GM12892 (cell line): ENCODE measurements at regions not wholly inside any gene's neighbourhood (a gene's known extent, or its start where the extent isn't known, plus 50 kb on each side); places are given as distances from the start of the nearest gene placed in this dataset.

Source experiments
- DNase-seq: peaks from one replicate; pipeline ENCODE4 v3.0.0; 2011; ENCODE audit not compliant: insufficient read length
- FAIRE-seq: peaks from 2 replicates; lab custom pipeline; 2011; peaks lifted over from hg19 to GRCh38; lab: Jason Lieb, UNC
- POLR2A ChIP-seq: IDR thresholded peaks from 2 replicates; pipeline ENCODE4 v1.6.1; 2011; ENCODE audit warnings: low read depth, low read length, control low read depth
- POLR2AphosphoS5 ChIP-seq: IDR thresholded peaks from 2 replicates; pipeline ENCODE4 v1.6.1; 2011; ENCODE audit warnings: low read depth, low read length, control low read depth
- TAF1 ChIP-seq: IDR thresholded peaks from 2 replicates; pipeline ENCODE4 v1.6.1; 2011; ENCODE audit warnings: low read depth, mild to moderate bottlenecking, control low read depth, low read length, borderline replicate concordance

DNA sequence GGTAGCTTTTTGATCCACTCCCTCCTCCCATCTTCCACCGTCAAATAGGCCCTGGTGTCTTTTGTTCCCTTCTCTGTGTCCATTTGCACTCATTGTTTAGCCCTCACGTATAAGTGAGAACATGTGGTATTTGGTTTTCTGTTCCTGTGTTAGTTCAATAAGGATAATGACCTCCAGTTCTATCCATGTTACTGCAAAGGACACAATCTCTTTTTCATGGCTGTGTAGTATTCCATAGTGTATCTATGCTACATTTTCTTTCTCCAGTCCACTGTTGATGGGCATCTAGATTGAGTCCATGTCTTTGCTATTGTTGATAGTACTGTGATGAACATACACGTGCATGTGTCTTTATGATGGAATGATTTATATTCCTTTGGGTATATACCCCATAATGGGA, 136.0 kb upstream of the USP29 start:
- FAIRE-seq = no peak
- TF ChIP-seq TAF1 (no peak), POLR2A (no peak), POLR2AphosphoS5 (no peak)

DNA sequence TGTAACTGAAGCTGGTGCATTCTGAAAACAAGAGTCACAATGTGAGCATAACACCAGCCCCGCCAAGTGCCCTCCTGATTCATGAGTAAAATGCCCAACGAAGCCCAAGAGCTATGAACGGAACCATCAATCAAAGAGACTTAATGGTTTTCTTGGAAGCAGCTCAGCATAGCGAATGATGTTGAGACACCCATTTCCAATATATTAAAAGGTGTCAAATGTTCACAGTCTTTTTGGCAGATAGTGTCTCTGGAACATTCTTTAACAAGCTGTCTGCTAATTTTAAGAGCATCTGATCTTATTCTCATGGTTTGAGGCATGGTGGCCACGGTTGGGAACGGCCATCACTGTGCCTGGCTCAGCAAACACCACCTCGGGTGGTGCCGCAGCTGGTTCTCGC, 133.4 kb upstream of the USP29 start:
- TF ChIP-seq TAF1 (no peak), POLR2AphosphoS5 (no peak), POLR2A (no peak)
- FAIRE-seq (no peak), DNase-seq (no peak)

More for the DNA sequence above, 136.0 kb upstream of the USP29 start:
- DNase-seq = no peak

DNA sequence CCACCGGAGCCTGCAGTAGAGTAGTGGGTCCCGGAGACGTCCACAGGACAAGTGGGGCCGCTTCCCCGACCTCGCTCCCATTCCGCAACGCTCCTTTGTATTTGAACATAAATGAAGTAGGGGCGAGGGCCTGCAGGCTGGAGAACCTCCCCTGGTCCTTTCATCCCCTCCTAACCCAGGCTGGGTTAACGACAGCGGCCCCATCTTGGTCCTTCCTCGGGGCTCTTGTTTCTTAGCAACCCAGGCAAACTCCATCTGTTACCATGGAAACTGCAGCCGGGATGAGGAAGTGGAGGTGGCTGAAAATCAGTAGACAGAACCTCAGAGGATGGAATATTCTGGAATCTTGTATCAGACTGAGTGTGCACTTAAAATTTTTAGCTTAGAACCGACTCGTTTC, 132.6 kb upstream of the USP29 start:
- FAIRE-seq = no peak
- DNase-seq = no peak
- TF ChIP-seq POLR2AphosphoS5 (no peak), TAF1 (no peak)

DNA sequence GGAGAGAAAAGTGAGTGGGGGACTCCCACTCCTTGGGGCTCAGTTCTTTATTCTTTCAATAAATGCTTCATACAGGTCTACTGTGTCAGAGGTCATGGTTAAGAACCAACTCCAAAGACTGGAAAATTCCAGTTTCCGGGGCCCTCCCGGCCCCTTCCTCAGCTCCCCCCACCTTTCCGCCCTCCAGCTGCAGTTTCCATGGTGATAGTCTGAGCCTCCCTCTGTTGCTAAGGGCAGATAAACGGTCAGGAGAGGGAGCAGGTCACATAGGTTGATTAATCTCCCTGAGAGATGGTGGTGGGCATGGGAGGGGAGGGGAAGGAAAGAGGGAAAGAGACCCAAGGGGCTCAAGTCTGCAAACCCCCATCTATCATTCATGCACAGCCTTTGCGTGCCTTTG, 131.5 kb upstream of the USP29 start:
- no peak for FAIRE-seq

DNA sequence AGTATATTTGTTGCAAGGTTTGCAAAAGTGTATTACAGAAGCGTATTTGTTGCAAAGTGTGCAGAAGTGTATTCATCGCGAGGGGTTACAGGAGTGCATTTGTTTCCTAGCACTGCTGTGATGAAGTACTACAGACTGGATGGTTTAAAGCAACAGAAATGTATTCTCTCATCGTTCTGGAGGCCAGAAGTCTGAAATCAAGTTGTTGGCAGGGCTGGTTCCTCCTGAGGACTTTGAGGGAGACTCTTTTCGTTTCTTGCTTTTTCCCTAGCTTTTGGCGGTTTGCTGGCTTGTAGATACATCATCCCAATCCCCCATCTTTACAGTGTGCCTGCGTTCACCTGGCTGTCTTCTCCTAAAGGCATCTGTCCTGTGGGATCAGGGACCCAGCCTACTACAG, 127.9 kb upstream of the USP29 start:
- TF ChIP-seq TAF1 (no peak), POLR2A (no peak), POLR2AphosphoS5 (no peak)
- FAIRE-seq = no peak

More for the DNA sequence above, 131.5 kb upstream of the USP29 start:
- TF ChIP-seq POLR2A (no peak), POLR2AphosphoS5 (no peak), TAF1 (no peak)
- DNase-seq = no peak

DNA sequence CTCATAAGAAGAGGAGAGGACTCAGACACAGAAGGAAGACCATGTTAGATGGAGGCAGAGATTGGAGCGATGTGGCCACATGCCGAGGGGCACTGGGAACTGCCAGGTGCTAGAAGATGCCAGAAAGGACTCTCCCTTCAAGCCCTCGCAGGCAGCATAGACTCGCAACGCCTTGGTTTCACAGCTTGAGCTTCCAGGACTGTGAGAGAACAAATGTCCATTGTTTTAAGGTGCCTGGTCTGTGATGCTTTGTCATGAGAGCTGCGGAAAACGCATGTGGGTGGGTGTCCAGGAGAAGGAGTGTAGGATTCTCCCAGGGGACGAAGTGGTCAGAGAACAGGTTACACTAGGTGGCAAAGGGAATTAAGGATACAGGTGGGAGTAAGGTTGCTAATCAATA, 125.9 kb upstream of the USP29 start:
- no peak for FAIRE-seq

More for the DNA sequence above, 127.9 kb upstream of the USP29 start:
- no peak for DNase-seq

DNA sequence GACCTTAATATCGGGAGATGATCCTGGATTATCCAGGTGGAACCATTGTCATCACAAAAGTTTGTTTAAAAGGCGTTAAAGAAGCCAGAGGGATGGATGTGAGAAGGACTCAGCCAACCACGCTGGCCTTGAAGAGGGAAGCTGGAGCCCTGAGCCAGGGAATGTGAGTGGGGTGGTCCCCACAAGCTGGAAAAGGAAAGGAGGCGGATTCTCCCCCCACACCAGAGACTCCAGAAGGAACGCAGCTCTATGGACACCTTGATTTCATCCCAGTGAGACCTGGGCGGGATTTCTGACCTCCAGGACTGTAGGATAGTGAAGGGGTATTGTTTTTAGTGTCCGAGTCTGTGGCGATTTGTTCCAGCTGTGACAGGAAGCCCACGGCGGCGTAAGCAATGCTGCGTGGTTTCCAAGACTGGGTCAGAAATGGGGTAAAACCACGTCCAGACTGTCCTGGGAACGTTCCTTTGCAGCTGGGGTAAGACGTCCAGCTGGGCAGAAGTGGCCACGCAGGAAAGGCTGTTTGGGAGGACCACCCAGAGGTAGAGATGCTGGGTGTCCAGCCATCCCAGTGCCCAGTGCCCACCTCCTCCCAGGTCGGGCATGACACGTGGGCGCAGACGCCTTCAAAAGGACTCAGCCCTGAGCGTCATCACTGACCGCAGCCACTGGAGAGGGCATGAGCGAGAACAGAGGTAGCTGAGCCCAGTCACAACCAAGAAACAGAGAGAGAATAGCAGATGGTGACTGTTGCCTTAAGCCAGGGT, 125.4 kb upstream of the USP29 start:
- DNase-seq = no peak
- no peak for FAIRE-seq
- TF ChIP-seq TAF1 (no peak), POLR2AphosphoS5 (no peak), POLR2A (no peak)

More for the DNA sequence above, 125.9 kb upstream of the USP29 start:
- no peak for TF ChIP-seq TAF1
- no peak for TF ChIP-seq POLR2AphosphoS5
- no peak for DNase-seq

DNA sequence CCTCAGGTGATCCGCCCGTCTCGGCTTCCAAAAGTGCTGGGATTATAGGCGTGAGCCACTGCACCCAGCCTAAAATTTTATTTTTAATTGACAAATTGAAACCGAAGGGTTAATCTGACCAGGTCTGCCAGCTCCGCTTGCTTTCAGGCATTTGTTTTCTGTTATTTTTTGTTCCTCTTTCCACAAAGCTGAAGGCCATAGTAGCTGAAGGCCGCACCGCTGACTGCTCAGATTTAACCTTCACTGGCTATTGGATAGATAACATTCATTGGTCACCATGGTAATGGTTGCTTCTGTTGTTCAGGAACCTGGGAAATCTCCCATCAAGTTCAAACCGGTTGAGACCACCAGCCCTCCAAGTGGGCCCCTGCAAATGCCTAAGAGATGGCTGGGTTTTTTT, 124.5 kb upstream of the USP29 start:
- TF ChIP-seq POLR2AphosphoS5 (no peak), POLR2A (no peak), TAF1 (no peak)
- DNase-seq = no peak
- no peak for FAIRE-seq

DNA sequence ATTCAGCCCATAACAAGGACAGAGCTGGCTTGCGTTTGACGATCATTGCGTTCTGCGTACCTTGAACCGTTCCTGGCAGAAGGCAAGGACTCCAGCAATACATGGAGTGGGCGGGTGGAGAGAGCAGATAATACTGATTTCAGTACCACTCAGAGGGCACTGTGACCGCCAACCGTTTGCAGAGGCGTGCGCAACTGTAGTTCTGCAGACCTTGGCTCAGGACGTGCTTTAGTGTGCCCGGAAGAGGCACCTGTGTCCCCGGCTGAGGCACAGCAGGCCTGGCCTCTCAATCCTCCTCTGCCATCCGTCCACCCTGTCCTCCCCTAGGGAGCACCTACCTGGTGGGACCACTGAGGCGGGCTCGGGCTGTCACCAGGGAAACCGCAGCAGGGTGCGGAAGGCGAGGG, 117.6 kb upstream of the USP29 start:
- no peak for FAIRE-seq
- TF ChIP-seq TAF1 = no peak
- no peak for TF ChIP-seq POLR2AphosphoS5
- TF ChIP-seq POLR2A = no peak

DNA sequence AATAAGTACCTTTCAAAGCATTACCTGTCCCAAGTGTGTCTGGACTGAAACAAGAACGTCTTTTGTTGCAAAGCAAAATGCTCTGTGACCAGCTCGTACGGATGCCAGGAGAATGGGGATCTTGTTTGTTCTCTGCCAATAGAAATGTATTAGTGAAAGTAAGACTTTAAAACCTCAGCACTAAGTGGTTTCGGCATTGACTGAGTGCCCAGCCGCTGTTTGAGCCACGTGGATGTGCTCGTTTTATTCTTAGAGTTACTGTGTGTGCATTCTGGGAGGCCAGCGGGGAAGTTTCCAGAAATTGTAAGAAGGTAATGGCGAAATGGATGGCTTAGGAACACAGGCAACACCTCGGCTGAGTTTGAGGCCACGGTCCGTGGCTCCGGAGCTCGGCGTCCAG, 117.1 kb upstream of the USP29 start:
- TF ChIP-seq TAF1 = no peak
- DNase-seq (no peak), FAIRE-seq (no peak)

More for the DNA sequence above, 117.6 kb upstream of the USP29 start:
- no peak for DNase-seq

DNA sequence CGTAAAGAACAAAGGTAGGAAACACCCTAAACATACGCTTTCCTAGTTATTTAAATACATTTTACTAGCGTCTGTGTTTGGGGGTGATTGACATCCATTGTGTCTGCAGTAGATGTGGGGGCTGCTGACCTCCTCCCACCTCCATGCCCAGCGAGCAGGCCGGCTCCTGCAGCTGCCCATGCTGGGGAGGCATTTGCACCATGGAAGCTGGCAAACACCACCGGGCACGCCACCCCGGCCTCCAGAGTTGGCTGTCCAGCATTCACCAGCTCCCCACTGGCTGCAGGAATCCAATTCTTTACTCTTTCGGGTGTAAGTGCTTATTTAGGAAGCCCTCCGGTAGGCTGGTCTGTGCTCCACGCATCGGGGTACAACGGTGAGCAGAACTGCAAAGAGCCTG, 115.4 kb upstream of the USP29 start:
- no peak for TF ChIP-seq TAF1
- no peak for TF ChIP-seq POLR2A
- TF ChIP-seq POLR2AphosphoS5 = no peak
- no peak for DNase-seq
- FAIRE-seq = no peak

DNA sequence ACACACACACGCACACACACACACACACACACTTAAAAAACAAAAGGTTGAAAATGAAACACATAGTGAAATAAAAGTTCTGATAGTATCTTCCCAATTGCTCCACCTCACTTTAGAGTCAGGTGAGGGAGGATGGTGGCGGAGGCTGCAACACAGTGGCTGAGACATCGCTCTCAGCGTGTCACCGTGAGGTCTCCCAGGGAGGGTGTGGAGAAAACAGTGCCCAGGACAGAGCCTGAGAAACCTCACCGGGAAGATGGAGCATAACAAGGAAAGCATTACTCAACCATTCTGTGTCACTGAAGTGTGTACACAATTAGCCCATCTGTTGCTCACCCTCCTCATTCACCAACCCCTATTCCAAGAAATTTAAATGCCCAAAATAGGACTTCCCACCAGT, 111.4 kb upstream of the USP29 start:
- FAIRE-seq (no peak), DNase-seq (no peak)
- no peak for TF ChIP-seq POLR2AphosphoS5

DNA sequence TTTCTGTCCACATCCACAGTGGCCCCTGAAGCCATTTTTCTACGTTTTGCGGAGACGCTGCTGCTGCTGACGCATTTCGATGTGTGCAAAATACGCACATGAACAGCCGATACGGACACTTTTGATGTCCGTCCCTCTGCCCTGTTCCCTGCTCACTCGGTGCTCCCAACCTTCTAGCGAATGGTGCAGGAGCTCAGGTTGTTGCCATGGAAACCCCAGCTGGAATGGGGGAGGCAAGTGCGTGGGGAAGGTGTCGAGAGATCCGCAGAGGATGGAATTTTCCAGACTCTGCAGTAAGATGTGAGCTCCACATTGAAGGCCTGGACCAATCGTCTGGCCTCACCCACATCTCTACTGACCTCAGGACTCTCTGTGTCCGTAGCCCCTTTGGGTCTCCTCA, 109.2 kb upstream of the USP29 start:
- FAIRE-seq = no peak
- DNase-seq = no peak
- no peak for TF ChIP-seq TAF1
